Tibial nerve (tissue), 4 donors: ENCODE measurements at regions not wholly inside any gene's neighbourhood (a gene's known extent, or its start where the extent isn't known, plus 50 kb on each side); places are given as distances from the start of the nearest gene placed in this dataset.

Source experiments
- EP300 ChIP-seq, 2 donors: sonication (generic); formaldehyde crosslinking; IDR thresholded peaks; one replicate each; pipeline ENCODE4 v1.6.1; 2017; ENCODE audit warnings: antibody characterized with exemption in 2 of 2, mild to moderate bottlenecking in 1 of 2
- POLR2A ChIP-seq, 2 donors: fragments of 450-650 bp; IDR thresholded peaks; one replicate each; pipeline ENCODE4 v1.6.1; 2017; ENCODE audit warnings: antibody characterized with exemption in 2 of 2, mild to moderate bottlenecking in 2 of 2, moderate library complexity in 2 of 2
- TF ChIP-seq, protein P1 (sequence below), 5 experiments: fragments of 200-600 bp in 3 of 5; fragments of 450-650 bp in 2 of 5; sonication (generic) in 3 of 5; IDR thresholded peaks; one replicate each; pipeline ENCODE4 v1.5.1; 2016 to 2019; ENCODE audit warnings: antibody characterized with exemption in 5 of 5, mild to moderate bottlenecking in 3 of 5, moderate library complexity in 2 of 5

DNA sequence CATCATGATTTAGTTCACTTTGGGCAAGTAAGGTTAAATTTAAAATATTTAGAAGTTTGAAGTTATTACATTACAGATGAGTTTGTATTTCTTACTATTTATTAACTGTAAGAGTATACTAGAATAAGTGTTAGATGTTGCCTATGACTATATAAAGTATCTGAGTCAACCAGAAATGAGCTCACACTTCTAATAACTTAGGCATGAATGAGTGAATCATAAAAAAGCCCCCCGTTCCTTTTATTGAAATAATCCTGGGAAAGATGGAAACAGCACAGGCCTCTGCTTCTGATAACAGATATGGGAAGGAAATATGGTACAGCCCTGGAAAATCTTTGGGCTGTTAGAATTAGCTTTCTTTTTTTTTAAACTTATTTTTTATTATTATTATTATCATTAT is 66.6 kb upstream of the TGFBR2 start:
- TF ChIP-seq, protein P1, sequence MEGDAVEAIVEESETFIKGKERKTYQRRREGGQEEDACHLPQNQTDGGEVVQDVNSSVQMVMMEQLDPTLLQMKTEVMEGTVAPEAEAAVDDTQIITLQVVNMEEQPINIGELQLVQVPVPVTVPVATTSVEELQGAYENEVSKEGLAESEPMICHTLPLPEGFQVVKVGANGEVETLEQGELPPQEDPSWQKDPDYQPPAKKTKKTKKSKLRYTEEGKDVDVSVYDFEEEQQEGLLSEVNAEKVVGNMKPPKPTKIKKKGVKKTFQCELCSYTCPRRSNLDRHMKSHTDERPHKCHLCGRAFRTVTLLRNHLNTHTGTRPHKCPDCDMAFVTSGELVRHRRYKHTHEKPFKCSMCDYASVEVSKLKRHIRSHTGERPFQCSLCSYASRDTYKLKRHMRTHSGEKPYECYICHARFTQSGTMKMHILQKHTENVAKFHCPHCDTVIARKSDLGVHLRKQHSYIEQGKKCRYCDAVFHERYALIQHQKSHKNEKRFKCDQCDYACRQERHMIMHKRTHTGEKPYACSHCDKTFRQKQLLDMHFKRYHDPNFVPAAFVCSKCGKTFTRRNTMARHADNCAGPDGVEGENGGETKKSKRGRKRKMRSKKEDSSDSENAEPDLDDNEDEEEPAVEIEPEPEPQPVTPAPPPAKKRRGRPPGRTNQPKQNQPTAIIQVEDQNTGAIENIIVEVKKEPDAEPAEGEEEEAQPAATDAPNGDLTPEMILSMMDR (IDR thresholded peaks at IDR 0.05): no peak
- no peak for TF ChIP-seq POLR2A (IDR thresholded peaks at IDR 0.05)
- TF ChIP-seq EP300 (IDR thresholded peaks at IDR 0.05): no peak
